MG63 (cell line): ENCODE measurements at regions not wholly inside any gene's neighbourhood (a gene's known extent, or its start where the extent isn't known, plus 50 kb on each side); places are given as distances from the start of the nearest gene placed in this dataset.

Experiments used
- DNase-seq: peaks from one replicate; pipeline ENCODE4 v3.0.0-alpha.2; 2020
- H3K27me3 ChIP-seq: fragments of 250-450 bp; sonication (Bioruptor Pico); 2 replicates; pipeline ENCODE4 v1.5.1; 2020; ENCODE audit warnings: mild to moderate bottlenecking, moderate library complexity
- H3K36me3 ChIP-seq: fragments of 250-450 bp; sonication (Bioruptor Pico); 2 replicates; pipeline ENCODE4 v1.5.1; 2020; ENCODE audit warnings: mild to moderate bottlenecking, moderate library complexity
- H3K4me3 ChIP-seq: fragments of 250-450 bp; sonication (Bioruptor Pico); 2 replicates; pipeline ENCODE4 v1.5.1; 2020; ENCODE audit warnings: mild to moderate bottlenecking, moderate library complexity
- H3K9me3 ChIP-seq: fragments of 250-450 bp; sonication (Bioruptor Pico); 2 replicates; pipeline ENCODE4 v1.5.1; 2020; ENCODE audit warnings: mild to moderate bottlenecking, moderate library complexity

- no peak overlapping the region for H3K4me3 ChIP-seq
- H3K9me3 ChIP-seq: no peaks in the 10 kb centered on the region
- H3K36me3 ChIP-seq: peaks cover 82% of the 10 kb centered on the region
- no peaks in the 10 kb centered on the region for H3K27me3 ChIP-seq
- no peak for DNase-seq
Observed at GRCh38 chr11:122167100-122167499, 51.1 kb upstream of the BLID start.

DNA sequence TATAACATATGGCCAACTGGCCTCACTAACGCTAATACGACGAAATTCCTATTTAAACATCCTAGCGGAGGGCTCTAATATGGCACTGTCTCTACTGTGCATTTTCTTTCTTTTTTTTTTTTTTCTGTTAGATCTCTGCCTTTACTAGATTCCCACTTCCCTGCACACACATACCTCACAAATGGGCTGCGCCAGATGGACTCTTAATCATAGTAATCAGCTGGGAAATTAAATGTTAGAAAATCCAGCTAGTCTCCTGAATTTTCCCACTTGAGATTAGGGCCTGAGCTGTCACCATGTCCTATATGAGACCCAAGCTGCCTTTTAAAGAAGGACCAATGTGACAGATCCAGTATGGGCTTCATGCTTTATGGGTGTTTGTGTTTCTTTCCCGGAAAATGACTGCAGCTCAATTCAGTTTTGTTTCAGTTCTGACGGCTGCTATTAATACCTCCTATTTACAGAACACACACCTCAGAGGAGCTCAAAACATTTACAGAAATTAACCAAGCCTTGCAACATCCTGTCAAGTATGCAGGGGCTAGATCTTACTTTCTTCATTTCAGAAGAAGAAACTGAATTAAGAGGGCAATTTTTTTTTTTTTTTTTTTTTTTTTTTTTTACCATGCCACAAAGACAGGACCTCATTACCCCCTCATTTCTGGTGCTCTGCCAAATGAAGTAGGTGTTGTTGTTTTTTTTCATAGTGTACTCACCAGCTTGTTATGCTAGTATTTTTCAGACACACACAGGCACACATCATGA lies 49.8 kb upstream of the BLID start:
- Histone ChIP-seq H3K9me3 (no peaks in the 10 kb centered on the region), H3K4me3 (no peak overlapping the region), H3K27me3 (no peaks in the 10 kb centered on the region), H3K36me3 (peaks cover 93% of the 10 kb centered on the region)
- DNase-seq: no peak
